Immature natural killer cell (primary cell): ENCODE measurements at regions not wholly inside any gene's neighbourhood (a gene's known extent, or its start where the extent isn't known, plus 50 kb on each side); places are given as distances from the start of the nearest gene placed in this dataset.

Experiments used
- DNase-seq, 3 donors: peaks; one replicate each; pipeline ENCODE4 v3.0.0; 2022; ENCODE audit warnings: mixed read lengths in 1 of 3
- H3K27ac Mint-ChIP-seq, 6 donors: one replicate each; pipeline ENCODE4 v1.8.0; 2020; ENCODE audit warnings: mixed read lengths in 6 of 6, mild to moderate bottlenecking in 5 of 6, inconsistent platforms in 4 of 6, moderate library complexity in 3 of 6
- H3K27me3 Mint-ChIP-seq, 3 donors: one replicate each; pipeline ENCODE4 v1.8.0; 2020 to 2021; ENCODE audit warnings: low read depth in 3 of 3, mild to moderate bottlenecking in 3 of 3, mixed read lengths in 3 of 3, moderate library complexity in 3 of 3, inconsistent platforms in 1 of 3
- H3K36me3 Mint-ChIP-seq, 3 donors: one replicate each; pipeline ENCODE4 v1.8.0; 2020; ENCODE audit warnings: mixed read lengths in 3 of 3, inconsistent platforms in 2 of 3, mild to moderate bottlenecking in 2 of 3
- H3K4me1 Mint-ChIP-seq, 2 donors: one replicate each; pipeline ENCODE4 v1.8.0; 2020; ENCODE audit warnings: inconsistent platforms in 2 of 2, mild to moderate bottlenecking in 2 of 2, mixed read lengths in 2 of 2, moderate library complexity in 1 of 2
- H3K4me3 Mint-ChIP-seq, 5 donors: one replicate each; pipeline ENCODE4 v1.8.0; 2020; ENCODE audit warnings: mild to moderate bottlenecking in 5 of 5, mixed read lengths in 5 of 5, inconsistent platforms in 3 of 5, moderate library complexity in 3 of 5
- H3K9me3 Mint-ChIP-seq, 6 donors: one replicate each; pipeline ENCODE4 v1.8.0; 2020; ENCODE audit warnings: mild to moderate bottlenecking in 6 of 6, mixed read lengths in 6 of 6, inconsistent platforms in 4 of 6, moderate library complexity in 3 of 6

DNA sequence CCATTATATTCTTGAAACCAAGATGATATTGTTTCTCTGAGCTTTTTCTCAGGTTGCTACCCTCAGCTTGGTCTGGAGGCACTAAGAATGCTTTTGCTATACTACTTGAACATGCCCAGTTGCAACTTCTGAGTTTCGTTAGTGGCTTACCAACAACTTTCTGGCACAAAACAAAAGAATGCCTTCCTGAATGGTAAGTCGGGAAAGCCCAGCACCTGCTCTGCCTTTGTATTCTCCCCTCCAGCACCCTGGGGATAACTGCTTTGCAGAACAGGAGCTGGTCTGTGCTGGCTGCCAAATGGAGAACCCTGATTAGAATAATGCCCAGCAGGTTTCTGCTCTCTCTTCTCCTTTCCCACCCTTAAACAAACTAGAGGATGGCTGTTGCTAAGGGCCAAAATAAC lies 149.3 kb downstream of the TGFB2 start:
- no peak overlapping the region for H3K4me3 Mint-ChIP-seq
- peaks cover 0 to 2% (median 0%) of the 10 kb centered on the region in 3 donors for H3K27me3 Mint-ChIP-seq
- no peak overlapping the region for H3K27ac Mint-ChIP-seq
- peaks cover 0 to 9% (median 1%) of the 10 kb centered on the region in 6 donors for H3K9me3 Mint-ChIP-seq
- no peak for DNase-seq
- H3K4me1 Mint-ChIP-seq, result no peaks in the 10 kb centered on the region
- H3K36me3 Mint-ChIP-seq, result no peaks in the 10 kb centered on the region

DNA sequence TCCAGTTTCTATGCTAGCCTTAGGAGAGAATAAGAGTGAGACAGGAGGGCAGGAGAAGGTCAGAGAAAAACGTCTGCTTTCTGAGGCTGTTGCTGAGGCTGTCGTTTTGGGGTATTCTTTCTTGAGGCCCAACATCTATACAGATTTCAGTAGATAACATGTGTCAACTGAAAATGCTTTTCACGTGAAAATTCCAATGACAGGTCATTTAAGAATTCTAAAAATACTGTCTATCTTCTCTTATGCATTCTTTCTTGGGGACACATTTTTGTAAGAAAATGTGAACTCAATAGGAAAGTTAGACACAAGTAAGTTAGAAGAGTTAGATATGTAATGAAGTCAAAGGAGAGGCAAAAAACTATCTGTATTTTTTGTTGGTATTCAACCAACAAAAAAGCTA lies 150.8 kb downstream of the TGFB2 start:
- no peak overlapping the region for H3K27ac Mint-ChIP-seq
- no peak overlapping the region for H3K4me3 Mint-ChIP-seq
- peaks cover 0 to 2% (median 0%) of the 10 kb centered on the region in 3 donors for H3K27me3 Mint-ChIP-seq
- H3K4me1 Mint-ChIP-seq, result no peaks in the 10 kb centered on the region
- no peaks in the 10 kb centered on the region for H3K36me3 Mint-ChIP-seq
- no peak for DNase-seq
- H3K9me3 Mint-ChIP-seq, result peaks cover 0 to 9% (median 2%) of the 10 kb centered on the region in 6 donors

DNA sequence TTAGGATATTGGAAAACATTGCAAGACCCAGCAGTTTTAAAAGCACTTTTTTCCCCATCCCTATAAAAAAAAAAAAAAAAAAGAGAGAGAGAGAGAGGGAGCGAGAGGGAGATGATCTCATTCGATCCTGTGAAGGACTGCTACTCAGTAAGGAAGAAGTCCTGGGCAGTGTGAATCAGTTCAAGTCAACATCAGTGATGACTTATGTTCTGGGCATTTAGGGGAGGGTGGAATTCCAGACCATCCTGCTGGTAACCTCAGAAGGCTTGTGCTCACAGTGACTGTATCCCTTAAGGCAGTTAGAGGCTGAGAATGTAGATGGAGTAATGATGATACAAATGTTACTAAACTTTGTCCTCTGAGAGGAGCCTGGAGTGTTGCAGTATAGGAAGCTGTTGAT lies 151.4 kb downstream of the TGFB2 start:
- H3K9me3 Mint-ChIP-seq, result peaks cover 0 to 9% (median 2%) of the 10 kb centered on the region in 6 donors
- no peaks in the 10 kb centered on the region for H3K4me1 Mint-ChIP-seq
- no peaks in the 10 kb centered on the region for H3K36me3 Mint-ChIP-seq
- H3K27ac Mint-ChIP-seq, result no peak overlapping the region
- H3K27me3 Mint-ChIP-seq, result peaks cover 0 to 2% (median 0%) of the 10 kb centered on the region in 3 donors
- DNase-seq, result no peak
- no peak overlapping the region for H3K4me3 Mint-ChIP-seq

DNA sequence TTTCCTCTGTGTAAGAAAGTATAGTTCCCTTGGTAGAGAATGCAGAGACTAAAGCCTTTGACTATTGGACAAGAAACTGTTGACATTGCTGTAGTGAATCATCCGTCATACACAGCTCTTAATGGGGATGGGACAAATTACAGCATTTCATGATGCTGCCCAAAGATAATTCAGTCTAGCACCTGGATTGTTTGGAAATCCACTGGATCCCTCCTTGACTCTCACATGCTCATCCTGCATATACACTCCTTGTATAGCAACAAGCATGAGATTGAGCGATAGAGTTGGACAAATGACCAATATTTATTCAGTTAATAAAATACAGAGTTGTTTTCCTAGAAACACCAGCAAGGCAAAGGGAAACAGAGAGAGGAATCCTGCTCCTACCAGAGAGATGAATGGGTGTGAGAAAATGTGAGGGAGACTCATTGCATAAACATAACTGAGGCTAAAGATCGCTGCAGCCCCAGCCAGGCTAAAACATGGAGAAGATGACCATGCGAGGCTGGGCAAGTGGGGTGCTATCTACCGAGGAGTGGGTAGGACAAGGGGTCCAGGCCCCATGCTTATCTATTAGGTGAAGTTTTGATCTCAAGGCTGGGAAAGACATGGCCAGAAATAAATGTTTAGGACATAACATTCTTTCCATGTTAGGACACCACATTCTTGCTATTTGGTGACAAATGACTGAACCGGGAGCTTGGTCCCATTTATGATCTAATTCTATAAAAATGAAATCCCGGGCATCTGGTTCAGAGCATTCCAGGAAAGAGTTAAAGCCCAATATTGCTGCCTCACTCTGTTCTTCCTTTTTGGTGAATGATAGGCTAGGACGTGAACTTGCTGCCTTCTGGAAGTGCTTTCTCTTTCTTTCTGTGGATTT lies 153.2 kb downstream of the TGFB2 start:
- DNase-seq, result no peak

DNA sequence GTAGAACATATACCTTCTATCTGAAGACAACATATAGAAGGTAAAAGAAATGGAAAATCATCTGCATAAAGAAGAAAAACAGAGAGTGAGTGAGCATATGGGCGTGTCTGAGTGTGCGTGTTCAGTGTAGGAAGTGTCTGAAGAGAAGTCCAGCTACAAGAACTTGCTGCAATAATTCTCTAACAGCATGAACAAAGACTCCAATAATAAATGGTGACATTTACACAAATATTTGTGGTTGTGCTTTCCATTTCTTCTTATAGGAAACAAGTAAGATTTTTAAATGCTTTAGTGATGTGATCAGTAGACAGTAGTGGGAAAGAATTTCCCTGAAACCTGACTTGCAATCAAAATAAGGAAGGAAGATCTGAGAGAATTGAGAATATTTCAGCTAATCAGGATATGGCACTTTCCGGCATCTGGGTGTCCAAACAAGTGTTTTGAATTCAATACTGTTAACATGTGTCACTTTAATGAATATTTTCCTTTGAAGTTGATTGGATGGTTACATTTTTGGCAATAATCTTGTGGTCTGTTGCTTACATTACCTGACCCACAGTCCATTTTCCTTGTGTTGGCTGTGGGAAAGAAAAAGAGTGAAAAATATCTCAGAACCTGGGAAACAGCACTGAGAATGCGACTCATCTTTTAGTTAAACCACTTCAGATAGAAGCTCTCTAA lies 154.0 kb downstream of the TGFB2 start:
- Mint-ChIP-seq H3K4me3 (no peak overlapping the region), H3K27ac (no peak overlapping the region)

More for the DNA sequence above, 153.2 kb downstream of the TGFB2 start:
- no peak overlapping the region for H3K4me3 Mint-ChIP-seq
- peaks cover 0 to 2% (median 0%) of the 10 kb centered on the region in 3 donors for H3K27me3 Mint-ChIP-seq
- peaks cover 0 to 4% (median 0%) of the 10 kb centered on the region in 6 donors for H3K9me3 Mint-ChIP-seq
- no peaks in the 10 kb centered on the region for H3K36me3 Mint-ChIP-seq
- H3K27ac Mint-ChIP-seq, result no peak overlapping the region
- H3K4me1 Mint-ChIP-seq, result no peaks in the 10 kb centered on the region

DNA sequence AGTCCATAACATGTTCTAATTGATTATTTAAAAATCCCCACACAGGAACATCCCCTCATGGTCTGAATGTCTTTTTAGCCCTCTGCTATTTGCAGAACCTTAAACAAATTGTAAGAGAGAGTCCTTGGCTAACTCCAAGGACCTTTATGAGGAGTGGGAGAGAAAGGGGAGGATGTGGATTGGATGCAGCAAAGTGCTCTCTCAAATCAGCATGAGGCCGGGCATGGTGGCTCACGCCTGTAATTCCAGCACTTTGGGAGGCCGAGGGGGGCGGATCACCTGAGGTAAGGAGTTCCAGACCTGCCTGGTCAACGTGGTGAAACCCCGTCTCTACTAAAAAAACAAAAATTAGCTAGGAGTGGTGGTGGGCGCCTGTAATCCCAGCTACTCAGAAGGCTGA lies 154.8 kb downstream of the TGFB2 start:
- H3K4me3 Mint-ChIP-seq, result no peak overlapping the region
- H3K4me1 Mint-ChIP-seq, result no peaks in the 10 kb centered on the region
- H3K36me3 Mint-ChIP-seq, result no peaks in the 10 kb centered on the region
- no peak overlapping the region for H3K27ac Mint-ChIP-seq
- DNase-seq, result no peak
- H3K27me3 Mint-ChIP-seq, result peaks cover 0 to 2% (median 0%) of the 10 kb centered on the region in 3 donors
- H3K9me3 Mint-ChIP-seq, result peaks cover 0 to 4% (median 1%) of the 10 kb centered on the region in 6 donors

More for the DNA sequence above, 154.0 kb downstream of the TGFB2 start:
- H3K9me3 Mint-ChIP-seq, result peaks cover 0 to 4% (median 1%) of the 10 kb centered on the region in 6 donors
- peaks cover 0 to 2% (median 0%) of the 10 kb centered on the region in 3 donors for H3K27me3 Mint-ChIP-seq
- H3K4me1 Mint-ChIP-seq, result no peaks in the 10 kb centered on the region
- DNase-seq, result no peak
- H3K36me3 Mint-ChIP-seq, result no peaks in the 10 kb centered on the region

DNA sequence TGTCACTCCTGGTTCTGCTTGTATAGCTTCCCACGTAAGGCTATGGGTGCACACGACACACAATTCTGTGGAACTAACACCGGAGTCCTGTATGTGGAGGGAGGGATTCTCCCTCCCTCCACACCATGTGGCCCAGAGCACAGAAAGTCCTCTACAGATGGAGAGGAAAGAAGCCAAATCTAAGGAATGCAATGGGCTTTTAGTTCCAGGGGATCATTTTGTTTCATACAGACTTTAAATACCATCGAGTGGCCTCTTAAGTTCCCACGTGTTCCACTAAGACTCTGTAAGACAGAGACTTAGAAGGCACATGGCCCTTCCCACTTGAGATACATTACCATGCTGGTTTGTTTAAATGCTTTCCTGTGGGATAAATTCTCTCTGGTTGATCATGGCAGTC lies 156.0 kb downstream of the TGFB2 start:
- DNase-seq, result no peak
- Mint-ChIP-seq H3K4me1 (no peaks in the 10 kb centered on the region), H3K9me3 (peaks cover 0 to 7% (median 4%) of the 10 kb centered on the region in 6 donors), H3K36me3 (no peaks in the 10 kb centered on the region), H3K27ac (no peak overlapping the region), H3K4me3 (no peak overlapping the region), H3K27me3 (no peaks in the 10 kb centered on the region)

DNA sequence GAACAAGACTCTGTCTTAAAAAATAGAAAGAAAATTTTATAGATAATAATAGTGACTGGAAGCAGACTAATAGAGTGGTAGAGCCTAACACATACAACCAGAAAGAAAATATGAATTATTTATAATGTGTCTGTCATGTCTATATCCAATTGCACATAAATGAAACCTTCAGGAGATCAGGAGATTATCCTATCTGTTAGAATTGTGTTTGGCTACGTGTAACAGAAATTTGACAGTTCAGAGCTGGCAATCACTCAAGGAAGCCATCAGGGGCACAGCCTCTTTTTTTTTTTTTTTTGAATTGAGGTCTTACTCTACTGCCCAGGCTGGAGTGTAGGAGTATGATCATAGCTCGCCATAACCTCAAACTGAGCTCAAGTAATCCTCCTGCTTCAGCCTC lies 157.2 kb downstream of the TGFB2 start:
- Mint-ChIP-seq H3K27me3 (no peaks in the 10 kb centered on the region), H3K4me1 (no peaks in the 10 kb centered on the region), H3K36me3 (peaks cover 0 to 5% (median 0%) of the 10 kb centered on the region in 3 donors), H3K9me3 (peaks cover 3 to 16% (median 7%) of the 10 kb centered on the region in 6 donors), H3K27ac (no peak overlapping the region), H3K4me3 (no peak overlapping the region)
- no peak for DNase-seq

DNA sequence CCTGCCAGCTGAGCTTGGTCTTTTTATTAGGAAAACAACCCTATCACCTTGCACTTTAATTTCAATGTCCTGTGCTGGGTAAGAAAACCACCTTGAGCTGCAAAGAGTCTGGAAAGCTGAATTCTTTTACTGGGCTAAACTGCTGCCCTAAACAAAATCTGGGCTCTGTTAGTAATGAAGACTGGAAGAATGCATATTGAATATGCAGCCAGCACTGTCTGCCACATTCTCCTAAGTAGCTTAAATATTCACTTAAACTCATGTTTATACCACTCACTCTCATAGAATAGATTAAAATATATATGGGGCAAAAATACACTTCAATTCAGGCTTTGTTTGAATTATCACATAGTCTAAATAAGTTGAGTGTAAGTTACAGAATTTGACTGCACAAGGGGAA lies 158.0 kb downstream of the TGFB2 start:
- H3K9me3 Mint-ChIP-seq, result peaks cover 3 to 19% (median 11%) of the 10 kb centered on the region in 6 donors
- no peaks in the 10 kb centered on the region for H3K4me1 Mint-ChIP-seq
- no peaks in the 10 kb centered on the region for H3K27me3 Mint-ChIP-seq
- no peak for DNase-seq
- H3K36me3 Mint-ChIP-seq, result peaks cover 0 to 5% (median 0%) of the 10 kb centered on the region in 3 donors
- no peak overlapping the region for H3K4me3 Mint-ChIP-seq
- no peak overlapping the region for H3K27ac Mint-ChIP-seq

DNA sequence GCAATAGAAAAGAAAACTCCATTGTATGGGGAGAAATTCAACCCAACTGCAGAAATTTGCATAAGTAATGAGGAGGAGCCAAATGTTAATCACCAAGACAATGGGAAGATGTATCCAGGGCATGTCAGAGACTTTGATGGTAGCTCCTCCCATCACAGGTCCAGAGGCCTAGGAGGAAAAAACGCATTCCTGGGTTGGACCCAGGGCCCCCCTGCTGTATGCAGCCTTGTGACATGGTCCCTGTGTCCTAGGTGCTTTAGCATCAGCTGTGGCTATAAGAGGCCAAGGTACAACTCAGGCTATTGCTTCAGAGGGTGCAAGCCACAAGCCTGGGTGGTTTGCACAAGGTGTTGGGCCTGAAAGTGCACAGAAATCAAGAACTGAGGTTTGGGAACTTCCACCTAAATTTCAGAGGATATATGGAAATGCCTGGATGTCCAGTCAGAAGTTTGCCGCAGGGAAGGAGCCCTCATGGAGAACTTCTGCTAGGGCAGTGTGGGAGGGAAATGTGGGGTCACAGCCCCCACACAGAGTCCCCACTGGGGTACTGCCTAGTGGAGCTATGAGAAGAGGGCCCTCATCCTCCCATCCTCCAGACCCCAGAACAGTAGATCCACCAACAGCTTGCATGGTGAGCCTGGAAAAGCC lies 162.3 kb downstream of the TGFB2 start:
- H3K4me3 Mint-ChIP-seq, result no peak overlapping the region
- no peak for DNase-seq

DNA sequence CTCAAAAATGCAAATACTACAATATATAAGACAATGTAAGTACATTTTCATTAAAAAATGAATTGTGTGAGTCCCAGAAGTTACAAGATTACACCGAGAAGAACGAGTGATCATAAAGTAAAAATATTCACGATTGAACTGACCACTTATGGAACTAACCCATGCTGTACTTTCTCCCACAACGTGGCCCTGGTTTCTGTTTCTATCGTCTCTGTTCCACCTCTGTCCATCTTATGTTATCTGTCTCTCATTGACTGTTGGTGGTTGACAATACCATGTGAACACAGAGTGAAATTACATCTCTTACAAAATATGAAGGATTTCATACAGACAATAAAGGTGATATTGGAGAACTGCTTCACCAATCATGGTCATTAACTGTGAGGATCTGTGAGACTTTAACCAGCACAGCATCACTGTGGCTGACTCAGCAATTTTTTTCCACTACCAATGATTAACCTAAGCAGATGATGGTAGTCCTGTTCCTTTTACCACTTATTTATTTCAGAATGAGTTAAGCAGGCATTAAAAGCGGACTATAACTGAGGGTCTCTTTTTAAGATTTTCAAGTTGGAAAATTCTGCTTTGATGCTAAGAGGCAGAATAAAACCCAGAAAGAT lies 165.1 kb downstream of the TGFB2 start:
- Mint-ChIP-seq H3K27me3 (peaks cover 0 to 2% (median 0%) of the 10 kb centered on the region in 3 donors), H3K27ac (no peak overlapping the region), H3K9me3 (peaks cover 5 to 38% (median 18%) of the 10 kb centered on the region in 6 donors), H3K4me1 (no peaks in the 10 kb centered on the region), H3K36me3 (peaks cover 0 to 5% (median 0%) of the 10 kb centered on the region in 3 donors), H3K4me3 (no peak overlapping the region)
- no peak for DNase-seq

More for the DNA sequence above, 162.3 kb downstream of the TGFB2 start:
- no peaks in the 10 kb centered on the region for H3K4me1 Mint-ChIP-seq
- H3K27me3 Mint-ChIP-seq, result no peaks in the 10 kb centered on the region
- no peak overlapping the region for H3K27ac Mint-ChIP-seq
- H3K36me3 Mint-ChIP-seq, result peaks cover 0 to 5% (median 0%) of the 10 kb centered on the region in 3 donors
- H3K9me3 Mint-ChIP-seq, result peaks cover 3 to 38% (median 15%) of the 10 kb centered on the region in 6 donors

DNA sequence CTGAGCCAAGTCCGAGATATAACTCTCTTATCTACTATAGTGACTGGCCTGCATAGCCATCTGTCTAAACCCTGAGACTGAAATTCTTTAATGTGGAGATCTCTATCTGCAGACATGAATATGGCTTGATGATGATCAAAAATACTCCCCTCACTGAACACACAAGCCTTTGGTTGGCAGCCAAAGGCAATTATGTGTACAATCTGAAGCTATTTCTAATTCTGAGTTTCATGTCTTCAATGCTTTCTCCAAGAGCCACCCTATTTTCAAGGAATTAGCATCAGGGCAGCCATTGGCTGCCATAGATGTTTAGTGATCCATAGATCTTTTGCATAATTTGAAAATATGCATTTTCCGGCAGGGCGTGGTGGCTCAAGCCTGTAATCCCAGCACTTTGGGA lies 168.2 kb downstream of the TGFB2 start:
- H3K36me3 Mint-ChIP-seq, result no peaks in the 10 kb centered on the region
- DNase-seq, result no peak
- no peaks in the 10 kb centered on the region for H3K4me1 Mint-ChIP-seq
- H3K27ac Mint-ChIP-seq, result no peak overlapping the region
- peaks cover 2 to 22% (median 10%) of the 10 kb centered on the region in 6 donors for H3K9me3 Mint-ChIP-seq
- H3K27me3 Mint-ChIP-seq, result peaks cover 0 to 2% (median 0%) of the 10 kb centered on the region in 3 donors
- H3K4me3 Mint-ChIP-seq, result no peak overlapping the region

DNA sequence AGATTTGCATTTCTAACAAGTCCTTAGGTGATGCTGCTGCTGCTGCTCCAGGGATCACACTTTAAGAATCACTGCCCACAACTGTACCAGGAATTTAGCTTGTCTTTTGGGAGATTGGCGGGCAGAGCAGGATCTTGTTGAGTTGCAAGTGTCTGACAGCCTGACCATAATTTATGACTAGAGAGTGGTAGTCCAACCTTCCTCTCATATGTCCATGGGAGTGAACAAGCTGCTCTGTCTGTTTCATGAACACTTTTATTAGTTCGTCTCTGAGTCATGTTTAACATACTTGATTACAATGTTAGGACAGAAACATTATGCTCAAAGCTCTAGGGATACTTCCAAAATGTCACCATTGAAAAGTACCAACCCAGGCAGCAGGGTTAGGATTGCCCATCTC lies 169.6 kb downstream of the TGFB2 start:
- DNase-seq, result no peak
- no peaks in the 10 kb centered on the region for H3K36me3 Mint-ChIP-seq
- no peak overlapping the region for H3K4me3 Mint-ChIP-seq
- H3K9me3 Mint-ChIP-seq, result peaks cover 2 to 15% (median 8%) of the 10 kb centered on the region in 6 donors
- peaks cover 0 to 2% (median 0%) of the 10 kb centered on the region in 3 donors for H3K27me3 Mint-ChIP-seq
- no peaks in the 10 kb centered on the region for H3K4me1 Mint-ChIP-seq
- no peak overlapping the region for H3K27ac Mint-ChIP-seq
